ENCODE measurements at regions not wholly inside any gene's neighbourhood (a gene's known extent, or its start where the extent isn't known, plus 50 kb on each side); places are given as distances from the start of the nearest gene placed in this dataset.

DNA sequence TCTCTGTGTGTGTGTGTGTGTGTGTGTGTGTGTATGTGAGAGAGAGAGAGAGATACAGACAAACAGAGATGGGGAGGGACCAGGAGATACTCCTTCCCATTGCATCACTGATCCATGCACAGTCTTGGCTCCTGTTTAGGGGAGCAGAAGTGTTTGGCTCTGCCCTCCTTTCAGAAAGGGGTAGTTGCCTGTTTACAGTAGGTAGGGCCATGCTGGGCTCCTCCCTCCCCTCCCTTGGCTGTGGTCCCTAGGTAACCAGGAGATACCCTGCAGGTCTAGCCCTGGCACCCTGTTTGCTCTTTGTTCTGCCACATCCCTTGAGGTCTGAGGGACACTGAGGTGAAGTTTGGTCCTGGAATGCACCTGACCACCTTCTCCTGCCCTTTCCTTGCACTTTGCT is 95.3 kb downstream of the RAMP3 start:
- no peak overlapping the region for H3K23ac ChIP-seq (ENCODE audit: insufficient read length, low read depth, low read length)

More for the DNA sequence above, 95.3 kb downstream of the RAMP3 start:
- H3K9me3 ChIP-seq (ENCODE audit: control insufficient read depth, low read depth, low read length) = no peaks in the 10 kb centered on the region
- no peaks in the 10 kb centered on the region for H3K23me2 ChIP-seq (ENCODE audit: insufficient read length, low read depth, low read length, poor library complexity, severe bottlenecking)
- Mint-ChIP-seq H3K27ac (no peak overlapping the region), H3K27me3 (ENCODE audit: low read depth) (peaks cover 16% of the 10 kb centered on the region), H3K9me3 (peaks cover 0 to 5% of the 10 kb centered on the region in 2 experiments; a peak in 2 of 5 replicates), H3K4me3 (no peak overlapping the region), H3K4me1 (no peaks in the 10 kb centered on the region), H3K36me3 (ENCODE audit: insufficient read depth in 1 of 3, low read depth in 3 of 3) (0 out of 7 replicates have a peak, but pooled peaks cover 0 to 2% (median 0%) of the 10 kb centered on the region in 3 experiments)
- H4K5ac ChIP-seq (ENCODE audit: insufficient read length, low read depth, low read length) = no peak overlapping the region
- H3K18ac ChIP-seq (ENCODE audit: insufficient read length, low read depth, low read length) = no peak overlapping the region
- H3K27ac ChIP-seq (ENCODE audit: insufficient read length, low read depth, low read length) = no peak overlapping the region
- no peak overlapping the region for H2BK120ac ChIP-seq (ENCODE audit: low read depth, low read length, poor library complexity, severe bottlenecking)
- no peak overlapping the region for H2AFZ ChIP-seq (ENCODE audit: low read length)
- no peak for DNase-seq
- no peak overlapping the region for H3K4me2 ChIP-seq (ENCODE audit: insufficient read depth, insufficient read length, low read length)
- no peak overlapping the region for H2AK5ac ChIP-seq (ENCODE audit: insufficient read length, low read length)
- no peak overlapping the region for H3K9ac ChIP-seq (ENCODE audit: extremely low read depth, insufficient read length, low read length)
- H4K20me1 ChIP-seq (ENCODE audit: control insufficient read depth, insufficient read depth, insufficient read length) = no peaks in the 10 kb centered on the region
- no peak overlapping the region for H4K8ac ChIP-seq (replicated peaks; ENCODE audit: insufficient read length, low read depth, low read length)
- no peaks in the 10 kb centered on the region for H3K79me1 ChIP-seq (ENCODE audit: insufficient read depth, low read depth, low read length, poor library complexity, severe bottlenecking)
- no peak overlapping the region for H3K4ac ChIP-seq (ENCODE audit: low read depth, low read length)
- no peak overlapping the region for H2BK20ac ChIP-seq (ENCODE audit: low read depth, low read length, poor library complexity, severe bottlenecking)
- no peak overlapping the region for H3K56ac ChIP-seq (ENCODE audit: insufficient read length, low read depth, low read length)
- no peaks in the 10 kb centered on the region for H3K79me2 ChIP-seq (ENCODE audit: insufficient read depth, low read length)
- H4K91ac ChIP-seq (ENCODE audit: insufficient read length, low read depth, low read length) = no peak overlapping the region
- H2BK12ac ChIP-seq (ENCODE audit: insufficient read length, low read depth, low read length) = no peak overlapping the region
- TF ChIP-seq, protein P1, sequence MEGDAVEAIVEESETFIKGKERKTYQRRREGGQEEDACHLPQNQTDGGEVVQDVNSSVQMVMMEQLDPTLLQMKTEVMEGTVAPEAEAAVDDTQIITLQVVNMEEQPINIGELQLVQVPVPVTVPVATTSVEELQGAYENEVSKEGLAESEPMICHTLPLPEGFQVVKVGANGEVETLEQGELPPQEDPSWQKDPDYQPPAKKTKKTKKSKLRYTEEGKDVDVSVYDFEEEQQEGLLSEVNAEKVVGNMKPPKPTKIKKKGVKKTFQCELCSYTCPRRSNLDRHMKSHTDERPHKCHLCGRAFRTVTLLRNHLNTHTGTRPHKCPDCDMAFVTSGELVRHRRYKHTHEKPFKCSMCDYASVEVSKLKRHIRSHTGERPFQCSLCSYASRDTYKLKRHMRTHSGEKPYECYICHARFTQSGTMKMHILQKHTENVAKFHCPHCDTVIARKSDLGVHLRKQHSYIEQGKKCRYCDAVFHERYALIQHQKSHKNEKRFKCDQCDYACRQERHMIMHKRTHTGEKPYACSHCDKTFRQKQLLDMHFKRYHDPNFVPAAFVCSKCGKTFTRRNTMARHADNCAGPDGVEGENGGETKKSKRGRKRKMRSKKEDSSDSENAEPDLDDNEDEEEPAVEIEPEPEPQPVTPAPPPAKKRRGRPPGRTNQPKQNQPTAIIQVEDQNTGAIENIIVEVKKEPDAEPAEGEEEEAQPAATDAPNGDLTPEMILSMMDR (conservative IDR thresholded peaks at IDR 0.05) = no peak
- no peak overlapping the region for H2BK5ac ChIP-seq (ENCODE audit: insufficient read length, low read length)
- no peak overlapping the region for H3T11ph ChIP-seq (ENCODE audit: low read length)
- H3K27me3 ChIP-seq (ENCODE audit: insufficient read depth, low read length) = no peaks in the 10 kb centered on the region
- H3K14ac ChIP-seq (ENCODE audit: insufficient read depth, low read length) = no peak overlapping the region
- H3K4me1 ChIP-seq (ENCODE audit: insufficient read depth, low read length) = no peaks in the 10 kb centered on the region
- no peak overlapping the region for H2BK15ac ChIP-seq (ENCODE audit: low read depth, low read length)
